ENCODE measurements at regions not wholly inside any gene's neighbourhood (a gene's known extent, or its start where the extent isn't known, plus 50 kb on each side); places are given as distances from the start of the nearest gene placed in this dataset.
A peak's percentile ranks its signal among the peaks of the same experiment; 100 is the strongest.
"Not testable (repeated sequence)": the region's sequence is repeated elsewhere in the genome, so short reads cannot be mapped to it uniquely, and the experiment has no call there.

DNA sequence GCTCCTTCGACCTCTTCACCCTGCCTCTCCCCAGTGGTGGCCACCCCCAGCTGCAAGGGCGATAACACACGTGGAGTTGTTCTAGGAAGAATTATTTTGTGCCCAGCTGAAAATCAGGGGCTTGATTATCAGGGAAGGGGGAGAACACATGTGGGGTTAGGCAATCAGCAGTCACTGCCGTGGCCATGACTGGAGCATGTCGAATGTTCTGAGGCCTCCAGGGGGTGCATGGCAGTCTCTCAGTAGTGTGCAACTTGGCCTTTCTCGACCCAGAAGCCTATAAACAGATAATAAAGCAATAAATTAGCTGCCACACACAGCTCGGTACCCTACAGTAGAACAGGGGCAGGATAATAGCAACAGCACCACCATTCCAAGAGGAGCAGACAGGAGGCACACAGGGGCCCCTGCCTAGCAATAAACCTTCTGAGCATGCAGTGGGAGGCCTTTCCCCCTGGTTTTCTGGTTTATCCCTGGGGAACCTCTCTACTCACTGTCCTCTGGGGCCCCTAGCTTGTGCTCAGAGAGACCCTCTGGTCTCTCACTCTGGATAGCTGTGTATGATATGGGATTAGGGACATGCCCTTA is 308.2 kb upstream of the PLGLB2 start:
- ATAC-seq = not testable (repeated sequence)

DNA sequence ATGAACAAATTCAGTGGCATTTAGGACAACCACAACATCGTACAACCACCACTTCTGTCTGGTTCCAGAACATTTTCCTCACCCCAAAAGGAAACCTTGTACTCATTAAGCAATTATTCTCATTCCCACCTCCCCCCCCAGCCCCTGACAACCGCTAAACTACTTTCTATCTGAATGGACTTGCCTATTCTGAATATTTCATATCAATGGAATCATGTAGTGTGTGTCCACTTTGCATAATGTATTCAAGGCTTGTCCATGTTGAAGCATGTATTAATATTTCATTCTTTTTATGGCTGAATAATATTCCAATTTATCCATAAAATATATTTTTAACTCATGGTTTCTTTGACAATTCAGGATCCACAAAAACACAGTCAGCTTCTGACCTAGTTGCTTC is 307.2 kb upstream of the PLGLB2 start:
- ATAC-seq = not testable (repeated sequence)

DNA sequence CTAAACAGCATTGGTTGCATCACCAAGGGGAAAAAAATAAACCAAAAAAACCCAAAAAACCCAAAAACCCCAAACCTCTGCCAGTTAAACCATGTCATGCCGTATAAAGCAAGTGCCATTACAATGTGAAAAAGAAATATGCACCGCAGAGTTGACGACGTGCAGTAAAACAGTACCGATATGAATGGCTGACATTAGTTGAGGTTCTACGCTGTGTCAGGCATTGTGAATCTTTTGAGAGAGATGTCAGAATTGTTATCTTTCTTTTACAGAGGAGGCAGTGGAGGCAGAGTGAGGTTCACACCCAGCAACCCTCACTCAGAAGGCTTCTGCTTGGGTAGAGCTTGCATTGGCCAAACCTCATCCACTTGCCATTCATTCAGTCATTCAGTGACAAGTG is 306.5 kb upstream of the PLGLB2 start:
- not testable (repeated sequence) for ATAC-seq

DNA sequence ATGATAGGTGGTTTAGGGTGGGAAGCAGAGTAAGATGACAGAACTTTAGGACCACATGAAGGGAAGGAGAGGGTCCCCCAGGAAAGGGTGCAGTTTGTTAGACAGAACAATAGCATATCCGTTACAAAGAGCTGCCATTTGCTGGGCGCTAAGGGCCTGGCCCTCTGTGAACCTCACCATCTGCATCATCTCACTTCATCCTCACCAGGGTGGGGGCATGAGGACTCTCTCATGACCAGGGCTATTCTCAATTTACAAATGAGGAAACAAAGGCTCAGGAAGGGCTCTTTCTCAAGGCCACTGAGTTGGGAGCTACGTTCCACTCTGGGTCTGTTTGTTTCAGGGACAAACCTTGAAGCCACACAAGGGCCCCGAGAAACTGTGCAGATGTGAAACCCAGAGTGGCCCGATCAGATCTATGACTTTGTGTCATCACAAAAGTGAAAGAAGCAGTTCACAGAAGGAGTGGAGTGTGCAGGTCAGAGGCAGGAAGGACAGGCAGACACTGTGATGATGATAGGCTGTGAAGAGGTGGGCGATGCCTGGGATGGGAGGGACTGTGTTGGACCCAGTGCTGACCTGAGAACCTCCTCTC is 304.8 kb upstream of the PLGLB2 start:
- ATAC-seq = peak; percentile 78 to 81

DNA sequence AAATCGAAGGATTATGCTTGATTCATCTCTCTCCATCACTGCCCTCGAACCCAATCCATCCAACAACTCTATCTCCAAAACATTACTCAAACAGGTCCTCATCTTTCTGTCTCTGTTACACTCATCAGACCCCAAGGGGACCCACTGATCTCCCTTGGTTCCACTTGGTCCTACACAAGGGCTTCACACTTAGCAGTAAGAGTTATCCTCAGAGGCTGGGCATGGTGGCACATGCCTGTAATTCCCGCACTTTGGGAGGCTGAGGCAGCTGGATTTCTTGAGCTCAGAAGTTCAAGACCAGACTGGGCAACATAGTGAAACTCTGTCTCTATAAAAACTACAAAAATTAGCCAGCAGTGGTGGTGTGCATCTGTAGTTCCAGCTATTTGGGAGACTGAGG is 302.9 kb upstream of the PLGLB2 start:
- not testable (repeated sequence) for ATAC-seq

DNA sequence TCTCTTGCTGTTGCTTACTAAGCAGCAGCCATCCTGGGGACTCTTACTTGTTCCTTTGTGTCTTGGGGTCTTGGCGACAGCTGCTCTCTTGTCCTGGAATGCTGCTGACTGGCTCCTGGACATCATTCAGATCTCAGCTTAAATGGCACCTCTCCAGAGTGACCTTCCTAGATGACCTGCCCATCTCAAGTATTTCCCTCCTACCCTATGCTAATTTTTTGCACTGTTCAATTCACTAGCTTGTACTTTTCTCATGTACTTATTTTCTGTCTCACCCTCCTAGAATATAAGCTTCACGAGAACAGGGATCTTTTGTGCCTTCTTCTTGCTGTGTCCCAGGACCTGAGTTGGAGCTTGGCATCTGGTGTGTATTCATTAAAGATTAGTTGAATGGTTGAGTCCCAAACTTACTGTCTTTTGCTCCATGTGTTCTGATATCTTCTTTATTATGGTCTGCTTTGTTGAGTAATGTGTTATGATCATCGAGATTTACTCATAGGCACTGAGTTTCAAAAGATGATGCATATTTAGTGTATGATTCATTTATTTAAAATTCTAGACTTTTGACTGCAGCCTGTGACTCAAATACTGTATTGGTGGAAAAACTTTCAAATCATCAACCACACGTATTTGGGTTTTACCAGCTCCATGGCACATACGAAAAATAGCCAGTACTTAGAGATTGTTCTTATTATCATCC is 302.1 kb upstream of the PLGLB2 start:
- ATAC-seq = peak; percentile 63 to 66

DNA sequence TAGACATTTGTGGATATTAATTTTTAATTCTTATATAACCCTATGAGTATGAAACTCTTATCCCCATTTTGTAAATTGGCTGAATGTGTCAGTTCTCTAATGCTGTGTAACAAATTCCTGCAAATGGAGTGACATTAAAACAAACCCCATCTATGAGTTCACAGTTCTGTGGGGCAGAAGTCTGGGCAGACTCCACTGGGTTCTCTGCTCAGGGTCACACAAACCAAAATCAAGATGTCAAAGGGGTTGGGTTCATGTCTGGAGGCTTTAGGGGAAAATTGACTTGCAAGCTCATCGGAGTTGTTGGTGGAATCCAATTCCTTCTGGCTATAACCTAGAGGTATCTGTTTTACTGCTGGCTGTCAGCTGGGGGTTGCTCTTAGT is 301.6 kb upstream of the PLGLB2 start:
- ATAC-seq = peak; percentile 29 to 31

DNA sequence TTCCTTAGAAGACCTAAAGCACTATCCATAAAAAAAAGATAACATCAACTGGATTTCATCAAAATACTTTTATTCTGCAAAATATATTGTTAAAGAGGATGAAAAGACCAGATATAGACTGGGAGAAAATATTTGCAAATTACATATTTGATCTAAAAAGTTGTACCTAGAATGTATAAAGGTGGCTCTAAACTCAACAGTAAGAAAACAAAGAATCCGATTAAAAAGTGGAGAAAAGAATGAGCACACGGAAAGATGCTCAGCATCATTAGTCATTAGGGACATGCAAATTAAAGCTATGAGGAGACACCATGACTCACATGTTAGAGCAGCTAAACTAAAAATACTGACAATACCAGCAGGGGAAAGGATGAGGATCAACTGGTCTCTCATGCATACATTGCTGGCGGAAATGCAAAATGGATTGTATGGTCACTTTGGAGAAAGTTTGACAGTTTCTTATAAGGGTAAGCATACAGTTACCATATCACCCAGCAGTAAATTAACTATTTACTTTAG is 298.4 kb upstream of the PLGLB2 start:
- peak; percentile 66 to 68 for ATAC-seq

DNA sequence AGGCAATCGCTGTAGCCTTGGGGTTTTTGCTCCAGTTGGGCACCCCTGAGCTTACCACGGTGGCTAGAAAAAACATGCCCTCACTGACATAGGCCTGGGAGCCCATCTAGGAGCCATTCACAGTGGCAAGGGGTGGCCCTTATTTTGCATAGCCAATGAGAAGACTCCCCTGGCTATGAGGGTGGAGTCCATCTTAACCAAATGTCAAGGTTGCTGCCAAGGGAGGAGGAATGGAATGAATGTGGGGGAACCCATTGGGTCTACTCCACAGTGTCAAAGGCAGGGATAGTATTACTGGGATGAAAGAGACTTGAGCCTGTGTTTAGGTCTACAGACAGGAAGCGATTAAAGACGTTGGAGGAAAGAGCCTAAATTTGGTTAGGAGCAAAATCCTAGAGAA is 295.7 kb upstream of the PLGLB2 start:
- not testable (repeated sequence) for ATAC-seq

DNA sequence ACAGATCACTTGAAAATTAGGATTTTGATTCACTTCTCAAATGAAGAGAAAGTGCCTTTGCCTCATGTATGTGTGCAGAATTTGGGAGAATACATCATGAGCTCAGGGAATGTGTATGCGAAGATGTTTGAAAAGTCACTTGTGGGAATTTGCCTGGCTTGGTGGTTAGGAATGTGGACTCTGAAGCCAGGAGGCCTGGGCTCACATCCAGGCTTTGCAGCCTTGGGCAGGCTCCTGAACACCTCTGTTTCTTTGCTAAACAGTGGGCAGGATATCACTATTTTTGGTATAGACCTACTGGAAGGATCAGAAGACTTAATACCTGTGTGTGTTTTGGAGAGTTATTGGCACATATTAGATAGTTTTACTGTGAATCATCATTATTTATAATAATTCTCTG is 295.0 kb upstream of the PLGLB2 start:
- not testable (repeated sequence) for ATAC-seq

DNA sequence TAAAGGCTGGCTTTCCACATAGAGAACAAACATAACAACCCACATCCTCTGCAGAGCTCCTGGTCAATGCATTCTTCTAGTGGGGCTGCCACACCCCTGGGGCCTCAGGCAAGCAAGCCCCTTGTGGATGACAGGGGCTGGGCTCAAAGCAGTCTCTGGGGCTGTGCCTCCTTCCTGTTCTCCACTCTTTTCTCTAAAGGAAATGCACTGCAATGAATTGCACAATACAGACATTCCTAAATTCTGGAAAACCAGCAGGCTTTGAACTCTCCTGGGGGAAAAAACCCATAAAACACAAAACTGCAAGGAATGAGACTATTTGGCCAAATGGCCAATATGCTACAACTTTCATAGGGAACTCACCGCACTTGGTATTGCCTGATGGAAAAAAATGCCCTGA is 293.9 kb upstream of the PLGLB2 start:
- not testable (repeated sequence) for ATAC-seq

DNA sequence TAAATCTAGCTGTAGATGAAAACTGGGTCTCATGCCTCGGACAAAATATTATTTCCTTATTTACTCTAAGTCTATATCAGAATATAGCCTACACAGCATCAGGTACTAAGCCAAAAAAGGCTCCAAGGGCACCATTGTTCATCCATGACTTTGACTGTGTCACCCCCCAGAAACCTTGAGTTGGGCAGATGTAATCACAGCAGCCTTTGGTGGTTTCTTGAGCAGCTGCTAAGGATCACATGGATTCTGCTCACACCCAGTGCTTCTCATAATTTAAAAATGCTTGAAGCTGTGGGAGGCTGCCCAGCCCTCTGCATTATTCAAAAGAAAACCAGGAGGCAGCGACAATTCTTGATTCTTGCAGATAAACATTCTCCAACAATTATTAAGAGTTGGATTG is 293.5 kb upstream of the PLGLB2 start:
- not testable (repeated sequence) for ATAC-seq

DNA sequence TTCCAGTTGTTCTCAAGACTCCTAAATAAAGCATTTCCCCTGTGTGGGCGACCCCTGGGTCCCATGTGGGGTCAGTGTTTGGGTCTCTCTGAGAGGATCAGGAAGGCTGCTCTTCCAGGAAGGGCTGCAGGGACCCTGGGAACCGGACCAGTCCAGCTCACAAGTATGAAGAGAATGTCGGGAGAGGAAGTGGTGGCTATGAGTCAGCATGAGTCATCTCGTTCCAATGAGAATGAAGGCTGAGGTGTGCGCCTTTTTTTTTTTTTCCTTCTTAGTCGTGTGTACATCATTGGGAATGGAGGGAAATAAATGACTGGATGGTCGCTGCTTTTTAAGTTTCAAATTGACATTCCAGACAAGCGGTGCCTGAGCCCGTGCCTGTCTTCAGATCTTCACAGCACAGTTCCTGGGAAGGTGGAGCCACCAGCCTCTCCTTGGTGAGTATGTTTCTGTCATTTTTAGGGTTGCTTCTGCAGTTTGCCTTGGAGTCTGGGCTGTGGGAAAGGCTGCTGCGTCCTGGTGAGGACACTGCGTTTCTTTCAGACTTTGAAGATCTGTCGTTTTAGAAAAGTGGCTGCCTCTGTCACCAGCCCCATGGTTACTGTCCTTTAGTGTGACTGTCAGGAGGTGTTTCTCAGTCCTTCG is 292.6 kb upstream of the PLGLB2 start:
- ATAC-seq = peak; percentile 9 to 10

DNA sequence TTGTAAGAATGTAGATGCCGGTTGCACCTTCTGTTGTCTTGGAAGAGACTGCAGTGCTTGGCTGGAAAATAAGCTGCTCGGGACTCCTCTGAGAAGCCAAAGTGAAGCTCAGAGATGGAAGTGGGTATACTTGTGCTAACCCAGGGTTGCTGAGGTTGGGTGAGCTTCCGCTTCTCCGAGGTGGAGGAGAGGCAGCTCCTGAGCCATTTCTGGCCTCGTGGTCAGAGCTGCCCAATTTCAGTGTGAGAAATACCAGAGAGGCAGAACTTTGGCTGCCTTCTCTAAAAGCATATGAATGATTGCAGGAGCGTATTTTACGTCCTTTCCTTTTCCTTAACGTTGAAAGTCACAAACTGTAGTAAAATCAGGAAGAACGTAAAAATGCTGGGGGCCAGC is 292.0 kb upstream of the PLGLB2 start:
- ATAC-seq = peak in 1 of 2 donors; percentile 6

DNA sequence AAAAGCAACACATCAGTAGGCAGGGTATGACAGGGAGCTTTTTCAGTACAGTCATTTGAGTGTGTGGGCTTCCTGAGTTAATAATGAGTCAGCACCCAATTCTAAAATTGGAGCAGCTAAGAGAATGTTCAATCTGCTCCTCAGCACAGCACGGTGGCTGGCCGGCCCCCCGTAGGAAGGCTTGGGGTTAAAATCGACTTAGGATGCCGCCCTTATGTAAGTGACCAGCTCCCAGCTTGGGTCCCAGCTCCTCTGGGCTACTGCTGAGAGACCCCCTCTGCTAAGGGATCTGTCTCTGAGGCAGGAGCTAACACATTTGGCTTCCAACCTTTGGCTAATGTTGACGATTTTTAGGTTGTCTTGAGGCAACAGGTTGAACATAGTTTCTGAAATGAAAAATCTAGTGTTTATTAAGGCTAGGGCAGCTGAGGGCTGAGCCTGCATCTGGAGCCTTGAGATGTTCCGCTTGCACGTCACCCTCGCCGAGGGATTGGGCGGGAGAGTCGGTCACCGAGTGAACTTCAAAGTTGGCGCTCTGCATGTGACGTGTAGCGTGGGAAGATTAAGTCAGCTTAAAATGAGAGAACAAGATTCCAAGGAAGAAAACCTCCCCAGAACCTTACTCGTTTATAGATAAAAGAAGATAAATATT is 291.3 kb upstream of the PLGLB2 start:
- ATAC-seq = peak; percentile 76 to 81

DNA sequence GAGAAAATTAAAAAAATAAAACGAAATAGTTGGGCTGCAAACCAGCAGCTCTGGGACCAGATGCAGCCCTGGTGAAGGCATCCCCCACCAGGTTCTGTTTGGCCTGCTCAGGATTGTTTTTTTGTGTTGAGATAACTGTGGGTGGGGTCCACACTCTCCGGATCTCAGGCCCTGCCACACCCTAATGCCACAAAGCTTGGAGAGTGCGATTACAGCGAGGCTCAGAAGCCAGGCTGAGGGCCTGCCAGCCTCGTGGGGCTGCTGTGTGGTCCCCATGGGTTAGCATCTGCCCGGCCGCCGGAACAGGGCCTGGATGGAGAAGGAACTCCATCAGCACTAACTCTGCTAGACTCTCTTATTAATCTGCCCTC is 290.8 kb upstream of the PLGLB2 start:
- peak in 1 of 2 donors; percentile 1 for ATAC-seq

DNA sequence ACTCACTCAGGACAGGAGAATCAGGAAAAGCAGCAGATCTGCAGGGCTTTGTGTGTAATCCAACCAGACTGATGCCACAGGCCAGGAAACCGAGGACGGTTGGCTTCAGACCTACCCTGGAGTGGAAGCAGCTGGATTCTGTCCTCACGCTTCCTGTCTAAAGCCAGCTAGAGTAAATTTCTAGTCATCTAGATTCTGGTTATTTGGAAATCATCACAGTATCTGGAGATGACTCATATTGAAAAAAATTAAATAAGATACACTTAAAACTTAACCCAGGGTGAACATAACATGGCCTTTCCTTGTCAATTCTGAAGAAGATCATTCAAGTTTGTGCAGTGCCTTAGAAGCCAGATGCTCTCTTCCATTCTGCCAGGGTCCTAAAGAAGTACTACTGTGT is 288.9 kb upstream of the PLGLB2 start:
- peak; percentile 40 to 49 for ATAC-seq

DNA sequence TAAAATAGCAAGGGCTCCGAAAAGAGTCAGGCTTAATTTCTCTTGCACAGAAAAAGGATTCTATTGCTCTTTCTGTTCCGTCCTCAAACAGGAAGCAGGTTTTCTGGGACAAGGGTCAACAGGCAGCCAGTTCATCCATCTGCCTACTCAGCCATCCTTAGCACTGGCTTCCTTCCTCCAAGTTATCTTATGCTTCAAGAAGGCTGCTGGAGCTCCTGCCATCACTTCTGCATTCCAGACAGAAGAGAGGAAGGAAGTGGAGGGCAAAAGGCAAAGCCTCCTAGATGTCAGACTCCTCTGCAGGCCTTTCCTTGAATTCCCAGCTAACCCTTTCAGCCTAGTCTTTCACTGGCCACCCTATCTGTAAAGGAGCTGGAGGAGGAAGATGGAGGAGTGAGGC is 287.8 kb upstream of the PLGLB2 start:
- ATAC-seq = not testable (repeated sequence)

DNA sequence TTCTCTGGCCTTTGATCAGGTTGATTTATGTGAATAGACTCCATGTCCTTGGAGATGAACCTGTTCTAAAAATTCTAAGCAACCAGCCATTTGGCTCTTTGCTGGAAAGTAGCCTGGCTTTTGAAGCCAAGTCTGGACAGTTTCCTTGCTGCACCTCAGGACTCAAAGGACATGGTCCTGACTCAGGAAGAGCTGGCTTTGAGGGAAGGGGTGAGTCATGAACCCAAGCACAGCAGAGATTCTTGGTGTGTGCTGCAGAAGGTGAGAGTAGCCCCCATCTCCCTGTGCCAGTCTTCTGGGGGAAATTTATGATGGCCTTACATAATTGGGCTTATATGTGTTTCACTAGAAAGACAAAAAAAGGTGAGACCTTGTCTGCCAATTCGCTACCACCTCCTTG is 287.2 kb upstream of the PLGLB2 start:
- ATAC-seq = not testable (repeated sequence)

DNA sequence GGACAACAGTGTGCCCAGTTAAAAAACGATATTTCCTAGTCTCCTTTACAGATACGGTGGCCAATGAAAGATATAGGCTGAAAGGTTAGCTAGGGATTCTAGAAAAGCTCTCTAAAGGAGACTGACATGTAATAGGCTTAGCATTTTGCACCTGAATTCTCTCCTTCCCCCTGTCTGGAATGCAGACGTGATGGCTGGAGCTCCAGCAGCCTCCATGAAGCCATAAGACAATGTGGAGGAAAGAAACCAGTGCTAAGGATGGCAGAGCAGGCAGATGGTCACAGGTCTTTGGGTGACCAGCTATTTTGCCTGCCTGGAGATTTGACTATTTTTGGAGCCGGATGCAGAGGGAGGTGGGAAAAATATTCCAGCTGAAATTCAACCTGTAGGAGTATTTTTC is 286.2 kb upstream of the PLGLB2 start:
- ATAC-seq = not testable (repeated sequence)

DNA sequence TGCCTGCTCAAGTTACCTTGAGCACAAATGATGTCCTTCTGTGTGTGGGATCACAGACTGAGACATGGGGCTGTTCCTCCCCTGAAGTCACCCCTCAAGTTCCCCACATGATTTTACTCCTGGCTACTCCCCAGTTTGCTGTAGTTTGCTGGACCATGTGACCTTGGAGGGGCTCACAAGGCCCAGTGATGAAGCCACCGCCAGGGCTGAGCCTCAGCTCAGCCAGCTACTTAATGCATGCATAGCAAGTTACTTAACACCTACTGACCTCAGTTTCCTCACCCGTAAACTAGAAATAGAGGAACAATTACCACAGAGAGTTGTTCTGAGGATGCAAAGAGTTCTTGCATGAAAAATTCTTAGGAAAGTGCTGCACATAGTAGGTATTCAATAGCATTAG is 283.7 kb upstream of the PLGLB2 start:
- ATAC-seq = not testable (repeated sequence)

DNA sequence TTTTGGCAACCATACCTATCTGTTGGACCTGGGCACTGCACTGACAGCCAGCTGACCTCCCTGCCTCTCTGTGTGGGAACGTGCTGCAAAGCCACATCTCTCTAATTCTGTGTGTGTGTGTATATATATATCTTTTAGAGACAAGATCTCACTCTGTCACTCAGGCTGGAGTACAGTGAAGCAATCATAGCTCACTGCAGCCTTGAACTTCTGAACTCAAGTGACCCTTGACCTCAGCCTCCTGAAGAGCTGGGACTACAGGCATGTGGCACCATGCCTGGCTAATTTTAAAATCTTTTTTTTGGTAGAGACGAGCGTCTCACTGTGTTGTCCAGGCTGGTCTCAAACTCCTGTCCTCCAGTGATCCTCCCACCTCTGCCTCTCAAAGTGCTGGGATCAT is 282.2 kb upstream of the PLGLB2 start:
- not testable (repeated sequence) for ATAC-seq

DNA sequence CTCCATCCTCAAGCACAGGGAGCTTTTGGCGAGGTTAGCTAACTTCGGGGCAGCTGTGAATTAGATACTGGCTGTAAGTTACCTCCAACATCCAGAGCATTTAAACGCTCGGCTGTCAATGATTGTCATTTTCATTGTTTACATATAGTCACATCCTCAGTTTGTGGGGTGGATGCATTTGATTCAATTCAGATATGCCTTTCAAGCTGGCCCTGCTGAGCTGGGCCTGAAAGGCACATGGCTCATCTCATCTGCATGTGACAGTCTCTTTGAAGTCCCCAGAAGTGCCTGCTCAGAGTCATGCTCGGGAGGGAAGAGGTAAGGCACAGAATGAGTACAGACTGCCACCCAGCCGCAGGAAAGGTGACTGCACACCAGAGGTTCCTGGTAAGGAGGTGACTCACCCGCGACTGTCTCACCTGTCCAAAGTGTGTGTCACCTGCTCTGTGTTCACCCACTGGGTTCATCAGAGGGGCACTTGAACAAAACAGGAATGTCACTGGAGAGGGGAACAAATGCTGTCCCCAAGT is 281.2 kb upstream of the PLGLB2 start:
- peak; percentile 76 to 80 for ATAC-seq

All from activated CD4-positive, CD25-positive, alpha-beta regulatory T cell treated with anti-CD3 and anti-CD28 coated beads, Interleukin-2, amount 50 U/mL, for 24 hours (primary cell).